ENCODE measurements at regions not wholly inside any gene's neighbourhood (a gene's known extent, or its start where the extent isn't known, plus 50 kb on each side); places are given as distances from the start of the nearest gene placed in this dataset.
A peak's percentile ranks its signal among the peaks of the same experiment; 100 is the strongest.

DNA sequence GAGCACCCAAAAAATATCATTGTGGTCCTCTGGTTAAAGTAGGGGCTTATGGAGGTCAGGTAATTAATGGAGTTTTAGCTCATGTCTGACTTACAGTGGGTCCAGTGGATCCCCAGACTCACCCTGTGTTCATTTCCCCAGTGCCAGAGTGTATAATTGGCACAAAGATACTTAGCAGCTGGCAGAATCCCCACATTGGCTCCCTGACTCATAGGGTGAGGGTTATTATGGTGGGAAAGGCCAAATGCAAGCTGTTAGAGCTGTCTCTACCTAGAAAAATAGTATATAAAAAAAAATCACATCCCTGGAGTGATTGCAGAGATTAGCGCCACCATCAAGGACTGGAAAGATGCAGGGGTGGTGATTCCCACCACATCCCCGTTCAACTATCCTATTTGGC lies 1067.6 kb upstream of the ACVR2A start:
- Mint-ChIP-seq H3K4me1 (no peaks in the 10 kb centered on the region), H3K27me3 (ENCODE audit: low read depth) (no peaks in the 10 kb centered on the region), H3K4me3 (no peak overlapping the region), H3K36me3 (ENCODE audit: low read depth) (no peaks in the 10 kb centered on the region), H3K9me3 (peaks cover 11% of the 10 kb centered on the region), H3K27ac (no peak overlapping the region)
- TF ChIP-seq, protein P1, sequence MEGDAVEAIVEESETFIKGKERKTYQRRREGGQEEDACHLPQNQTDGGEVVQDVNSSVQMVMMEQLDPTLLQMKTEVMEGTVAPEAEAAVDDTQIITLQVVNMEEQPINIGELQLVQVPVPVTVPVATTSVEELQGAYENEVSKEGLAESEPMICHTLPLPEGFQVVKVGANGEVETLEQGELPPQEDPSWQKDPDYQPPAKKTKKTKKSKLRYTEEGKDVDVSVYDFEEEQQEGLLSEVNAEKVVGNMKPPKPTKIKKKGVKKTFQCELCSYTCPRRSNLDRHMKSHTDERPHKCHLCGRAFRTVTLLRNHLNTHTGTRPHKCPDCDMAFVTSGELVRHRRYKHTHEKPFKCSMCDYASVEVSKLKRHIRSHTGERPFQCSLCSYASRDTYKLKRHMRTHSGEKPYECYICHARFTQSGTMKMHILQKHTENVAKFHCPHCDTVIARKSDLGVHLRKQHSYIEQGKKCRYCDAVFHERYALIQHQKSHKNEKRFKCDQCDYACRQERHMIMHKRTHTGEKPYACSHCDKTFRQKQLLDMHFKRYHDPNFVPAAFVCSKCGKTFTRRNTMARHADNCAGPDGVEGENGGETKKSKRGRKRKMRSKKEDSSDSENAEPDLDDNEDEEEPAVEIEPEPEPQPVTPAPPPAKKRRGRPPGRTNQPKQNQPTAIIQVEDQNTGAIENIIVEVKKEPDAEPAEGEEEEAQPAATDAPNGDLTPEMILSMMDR (IDR thresholded peaks at IDR 0.05; ENCODE audit: unreplicated experiment in 3 of 3), result no peak

DNA sequence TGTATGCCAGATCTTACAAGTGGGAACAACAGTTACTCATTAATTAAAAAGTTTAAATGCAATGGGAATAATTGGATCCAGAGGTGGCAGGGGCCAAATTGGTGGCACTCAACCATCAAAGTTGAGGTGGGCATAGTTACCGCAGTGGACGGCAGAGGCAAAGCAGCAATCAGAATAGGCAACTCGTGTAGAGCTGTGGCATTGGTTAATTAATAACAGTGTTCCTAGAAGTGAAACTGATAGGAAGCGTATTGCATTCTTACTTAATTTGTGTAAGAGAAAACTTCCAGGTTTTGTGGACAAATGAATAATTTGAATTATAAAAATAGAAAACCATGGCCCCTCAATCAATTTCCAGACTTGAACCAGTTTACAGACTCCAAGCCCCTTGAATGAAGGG lies 1068.2 kb upstream of the ACVR2A start:
- TF ChIP-seq, protein P1 (IDR thresholded peaks at IDR 0.05; ENCODE audit: unreplicated experiment in 3 of 3), result no peak
- no peaks in the 10 kb centered on the region for H3K4me1 Mint-ChIP-seq
- H3K4me3 Mint-ChIP-seq, result no peak overlapping the region
- no peaks in the 10 kb centered on the region for H3K27me3 Mint-ChIP-seq (ENCODE audit: low read depth)
- peaks cover 11% of the 10 kb centered on the region for H3K9me3 Mint-ChIP-seq
- no peak overlapping the region for H3K27ac Mint-ChIP-seq
- no peaks in the 10 kb centered on the region for H3K36me3 Mint-ChIP-seq (ENCODE audit: low read depth)

DNA sequence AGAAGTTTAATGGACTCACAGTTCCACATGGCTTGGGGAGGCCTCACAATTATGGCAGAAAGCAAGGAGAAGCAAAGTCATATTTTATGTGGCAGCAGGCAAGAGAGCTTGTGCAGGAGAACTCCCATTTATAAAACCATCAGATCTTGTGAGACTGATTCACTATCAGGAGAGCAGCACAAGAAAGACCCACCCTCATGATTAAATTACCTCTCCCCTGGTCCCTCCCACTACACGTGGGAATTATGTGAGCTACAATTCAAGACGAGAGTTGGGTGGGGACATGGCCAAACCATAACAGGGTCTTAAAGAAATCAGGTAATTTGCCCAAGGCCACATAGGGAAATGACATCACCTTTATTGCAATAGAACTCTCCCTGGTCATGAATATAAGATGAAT lies 1073.3 kb upstream of the ACVR2A start:
- H3K9me3 Mint-ChIP-seq, result peaks cover 6% of the 10 kb centered on the region
- H3K36me3 Mint-ChIP-seq (ENCODE audit: low read depth), result no peaks in the 10 kb centered on the region
- no peaks in the 10 kb centered on the region for H3K27me3 Mint-ChIP-seq (ENCODE audit: low read depth)
- H3K4me3 Mint-ChIP-seq, result no peak overlapping the region
- H3K27ac Mint-ChIP-seq, result no peak overlapping the region
- TF ChIP-seq, protein P1 (IDR thresholded peaks at IDR 0.05; ENCODE audit: unreplicated experiment in 3 of 3), result no peak
- no peaks in the 10 kb centered on the region for H3K4me1 Mint-ChIP-seq

DNA sequence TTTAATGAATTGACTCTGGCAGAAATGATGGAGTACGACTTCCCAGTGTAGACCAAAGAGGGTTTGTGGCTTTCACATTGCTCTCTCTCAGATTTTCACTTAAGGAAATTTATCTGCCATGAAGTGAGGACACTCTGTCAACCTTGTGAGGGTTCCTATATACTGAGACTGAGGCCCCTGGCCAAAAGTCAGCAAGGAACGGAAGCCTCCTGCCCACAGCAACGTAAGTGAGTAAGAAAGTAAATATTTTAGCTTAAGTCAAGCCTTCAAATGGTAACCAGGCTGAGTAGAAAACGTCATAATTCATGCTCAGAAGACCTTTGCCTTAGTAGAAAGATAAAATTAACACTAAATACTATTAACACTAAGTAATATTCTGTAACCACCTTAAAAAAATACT lies 1080.5 kb upstream of the ACVR2A start:
- Mint-ChIP-seq H3K36me3 (ENCODE audit: low read depth) (no peaks in the 10 kb centered on the region), H3K9me3 (peaks cover 6% of the 10 kb centered on the region), H3K27me3 (ENCODE audit: low read depth) (peaks cover 4% of the 10 kb centered on the region), H3K27ac (no peak overlapping the region), H3K4me1 (no peaks in the 10 kb centered on the region), H3K4me3 (no peak overlapping the region)
- TF ChIP-seq, protein P1 (IDR thresholded peaks at IDR 0.05; ENCODE audit: unreplicated experiment in 3 of 3), result no peak

DNA sequence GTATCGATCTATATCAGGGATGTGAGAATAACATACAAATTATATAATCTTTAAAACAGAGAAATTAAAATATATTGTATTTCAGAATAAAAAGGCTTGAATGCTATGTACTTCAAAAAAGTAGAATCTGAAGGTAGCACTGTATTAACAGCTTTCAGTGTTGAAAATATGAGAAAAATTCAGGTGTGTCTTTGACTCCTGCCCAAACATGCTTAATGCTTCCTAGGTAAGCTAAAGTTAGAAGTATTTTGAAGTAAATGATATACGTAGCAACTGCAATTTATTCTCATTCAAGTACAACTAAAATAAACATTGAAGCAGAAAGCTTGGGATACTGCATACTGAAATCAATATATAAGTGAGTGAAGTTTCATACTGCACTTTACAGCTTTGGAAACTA lies 1082.0 kb upstream of the ACVR2A start:
- no peaks in the 10 kb centered on the region for H3K4me1 Mint-ChIP-seq
- no peak overlapping the region for H3K4me3 Mint-ChIP-seq
- TF ChIP-seq, protein P1 (IDR thresholded peaks at IDR 0.05; ENCODE audit: unreplicated experiment in 3 of 3), result no peak
- no peak overlapping the region for H3K27ac Mint-ChIP-seq
- H3K9me3 Mint-ChIP-seq, result peaks cover 6% of the 10 kb centered on the region
- H3K36me3 Mint-ChIP-seq (ENCODE audit: low read depth), result no peaks in the 10 kb centered on the region
- peaks cover 4% of the 10 kb centered on the region for H3K27me3 Mint-ChIP-seq (ENCODE audit: low read depth)

DNA sequence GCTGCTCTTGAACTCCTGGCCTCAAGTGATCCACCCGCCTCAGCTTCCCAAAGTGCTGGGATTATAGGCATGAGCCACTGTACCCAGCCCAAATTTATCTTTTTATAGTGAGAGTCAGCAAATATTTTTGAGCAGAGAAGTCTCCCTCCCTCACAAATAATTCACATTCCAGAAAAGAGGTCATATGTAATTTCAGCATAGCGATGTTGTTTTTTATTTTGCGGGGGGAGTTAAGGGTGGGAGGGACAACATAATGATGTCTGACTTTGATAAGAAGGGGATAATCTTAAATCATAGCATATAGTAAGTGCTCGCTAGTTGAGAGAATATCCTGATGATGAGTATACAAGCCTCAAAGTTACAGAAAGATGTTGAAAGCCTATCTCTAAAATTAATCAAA lies 1090.2 kb upstream of the ACVR2A start:
- Mint-ChIP-seq H3K9me3 (no peaks in the 10 kb centered on the region), H3K4me1 (peaks cover 5% of the 10 kb centered on the region), H3K27me3 (ENCODE audit: low read depth) (peaks cover 3% of the 10 kb centered on the region), H3K27ac (peak overlapping the region in 2 of 3 experiments; percentile 59 to 62), H3K4me3 (no peak overlapping the region), H3K36me3 (ENCODE audit: low read depth) (no peaks in the 10 kb centered on the region)
- TF ChIP-seq, protein P1 (IDR thresholded peaks at IDR 0.05; ENCODE audit: unreplicated experiment in 3 of 3), result no peak
